NT2/D1 (cell line): ENCODE measurements at regions not wholly inside any gene's neighbourhood (a gene's known extent, or its start where the extent isn't known, plus 50 kb on each side); places are given as distances from the start of the nearest gene placed in this dataset.

Experiments used
- YY1 ChIP-seq: IDR thresholded peaks from 2 replicates; pipeline ENCODE4 v1.6.1; 2011; ENCODE audit not compliant: insufficient read length, insufficient read depth
- ZNF274 ChIP-seq: IDR thresholded peaks from 2 replicates; pipeline ENCODE4 v1.6.1; 2011; ENCODE audit warnings: mild to moderate bottlenecking, low read depth, low read length

DNA sequence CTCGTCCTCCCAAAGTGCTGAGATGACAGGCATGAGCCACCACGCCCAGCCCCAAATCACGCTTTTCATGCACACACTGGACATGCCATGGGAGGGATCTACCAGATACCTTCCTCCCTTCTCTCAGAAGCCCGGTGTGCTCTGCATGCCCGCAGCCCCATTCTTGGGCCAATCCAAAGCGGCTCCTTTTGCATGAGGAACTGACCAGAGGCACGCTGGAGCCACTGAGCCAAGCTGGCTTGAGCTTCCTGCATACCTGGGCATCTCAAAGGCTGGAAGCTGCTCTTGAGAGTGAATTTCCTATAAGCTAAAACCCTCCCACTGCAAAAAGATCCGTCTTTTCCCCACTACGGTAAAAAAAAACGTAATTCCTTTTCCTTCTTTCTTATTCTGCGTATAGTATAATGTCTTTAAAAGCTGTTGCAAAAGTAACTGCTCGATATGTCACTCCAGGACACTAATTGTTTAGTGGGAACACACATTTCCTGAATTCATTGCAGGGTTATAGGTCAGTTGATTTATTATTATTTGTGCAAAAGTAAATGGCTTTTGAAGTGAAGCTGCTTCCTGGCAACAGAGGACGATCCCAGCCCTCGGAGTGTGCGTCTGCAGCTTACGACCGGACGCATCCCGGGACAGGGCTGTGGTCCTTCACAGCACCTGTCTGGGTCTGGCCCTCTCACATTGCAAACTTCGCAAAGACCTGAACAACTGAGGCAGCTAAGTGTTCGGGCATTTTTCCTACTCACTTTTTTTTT, 61.8 kb upstream of the ETS2 start:
- no peak for TF ChIP-seq ZNF274
- TF ChIP-seq YY1 = no peak
